ENCODE measurements at regions not wholly inside any gene's neighbourhood (a gene's known extent, or its start where the extent isn't known, plus 50 kb on each side); places are given as distances from the start of the nearest gene placed in this dataset.

GRCh38 chr1:43037466-43037865 is 78.8 kb upstream of the SLC2A1 start:
- no peak overlapping the region for H3K9ac ChIP-seq (ENCODE audit: low read length)
- H3K79me2 ChIP-seq (ENCODE audit: low read length): no peaks in the 10 kb centered on the region
- no peaks in the 10 kb centered on the region for H4K20me1 ChIP-seq (ENCODE audit: insufficient read depth, low read length)
- peak overlapping the region; percentile 47 for H3K4me2 ChIP-seq (ENCODE audit: low read length)
- no peaks in the 10 kb centered on the region for H3K27me3 ChIP-seq (ENCODE audit: low read depth, low read length)
- peak overlapping the region; percentile 68 for H3K27ac ChIP-seq (ENCODE audit: low read length)
- H3K4me1 ChIP-seq (ENCODE audit: low read length): peaks cover 20% of the 10 kb centered on the region
- no peak for TF ChIP-seq CTCF (IDR thresholded peaks at IDR 0.05; ENCODE audit: low read depth, low read length)
- TF ChIP-seq EZH2phosphoT487 (IDR thresholded peaks at IDR 0.05; ENCODE audit: low read depth): no peak
- H3K36me3 ChIP-seq (replicated peaks; ENCODE audit: low read depth, low read length): no peaks in the 10 kb centered on the region
- H3K4me3 ChIP-seq (ENCODE audit: low read length): no peak overlapping the region
- H2AFZ ChIP-seq (ENCODE audit: low read depth, low read length): peak overlapping the region; percentile 72
- H3K9me3 ChIP-seq (ENCODE audit: insufficient read depth, low read length): no peaks in the 10 kb centered on the region

- peak overlapping the region; percentile 68; the same call in 1 of the 2 replicates for H3K27ac ChIP-seq (ENCODE audit: low read length)
- no peaks in the 10 kb centered on the region for H3K27me3 ChIP-seq (ENCODE audit: low read depth, low read length)
- H2AFZ ChIP-seq (ENCODE audit: low read depth, low read length): no peak overlapping the region
- H3K9me3 ChIP-seq (ENCODE audit: insufficient read depth, low read length): no peaks in the 10 kb centered on the region
- peak overlapping the region; percentile 23; the same call in 1 of the 2 replicates for H3K4me3 ChIP-seq (ENCODE audit: low read length)
- no peak for TF ChIP-seq EZH2phosphoT487 (IDR thresholded peaks at IDR 0.05; ENCODE audit: low read depth)
- no peak for TF ChIP-seq CTCF (IDR thresholded peaks at IDR 0.05; ENCODE audit: low read depth, low read length)
- no peaks in the 10 kb centered on the region for H3K79me2 ChIP-seq (ENCODE audit: low read length)
- no peaks in the 10 kb centered on the region for H3K36me3 ChIP-seq (replicated peaks; ENCODE audit: low read depth, low read length)
- peaks cover 20% of the 10 kb centered on the region for H3K4me1 ChIP-seq (ENCODE audit: low read length)
- H4K20me1 ChIP-seq (ENCODE audit: insufficient read depth, low read length): no peaks in the 10 kb centered on the region
- H3K9ac ChIP-seq (ENCODE audit: low read length): no peak overlapping the region
- H3K4me2 ChIP-seq (ENCODE audit: low read length): peak overlapping the region; percentile 47
These were observed 78.3 kb upstream of the SLC2A1 start for GRCh38 chr1:43036932-43037331.

- Histone ChIP-seq H3K4me3 (ENCODE audit: low read length) (no peak overlapping the region), H3K27ac (ENCODE audit: low read length) (no peak overlapping the region), H3K27me3 (ENCODE audit: low read depth, low read length) (no peaks in the 10 kb centered on the region), H3K79me2 (ENCODE audit: low read length) (no peaks in the 10 kb centered on the region), H3K9me3 (ENCODE audit: insufficient read depth, low read length) (no peaks in the 10 kb centered on the region), H2AFZ (ENCODE audit: low read depth, low read length) (no peak overlapping the region), H3K4me2 (ENCODE audit: low read length) (no peak overlapping the region), H3K9ac (ENCODE audit: low read length) (no peak overlapping the region), H4K20me1 (ENCODE audit: insufficient read depth, low read length) (no peaks in the 10 kb centered on the region), H3K4me1 (ENCODE audit: low read length) (peaks cover 20% of the 10 kb centered on the region), H3K36me3 (replicated peaks; ENCODE audit: low read depth, low read length) (no peaks in the 10 kb centered on the region)
- TF ChIP-seq EZH2phosphoT487 (IDR thresholded peaks at IDR 0.05; ENCODE audit: low read depth) (no peak), CTCF (IDR thresholded peaks at IDR 0.05; ENCODE audit: low read depth, low read length) (no peak)
These were observed 77.4 kb upstream of the SLC2A1 start for GRCh38 chr1:43035821-43036741.

- no peak overlapping the region for H3K9ac ChIP-seq (ENCODE audit: low read length)
- no peaks in the 10 kb centered on the region for H3K36me3 ChIP-seq (replicated peaks; ENCODE audit: low read depth, low read length)
- H3K79me2 ChIP-seq (ENCODE audit: low read length): no peaks in the 10 kb centered on the region
- TF ChIP-seq CTCF (IDR thresholded peaks at IDR 0.05; ENCODE audit: low read depth, low read length) (no peak), EZH2phosphoT487 (IDR thresholded peaks at IDR 0.05; ENCODE audit: low read depth) (no peak)
- no peak overlapping the region for H3K27ac ChIP-seq (ENCODE audit: low read length)
- no peak overlapping the region for H3K4me3 ChIP-seq (ENCODE audit: low read length)
- H4K20me1 ChIP-seq (ENCODE audit: insufficient read depth, low read length): no peaks in the 10 kb centered on the region
- H3K4me2 ChIP-seq (ENCODE audit: low read length): no peak overlapping the region
- 0 out of 2 replicates have a peak overlapping the region, but pooled peaks have one; percentile 13 for H2AFZ ChIP-seq (ENCODE audit: low read depth, low read length)
- H3K4me1 ChIP-seq (ENCODE audit: low read length): peaks cover 20% of the 10 kb centered on the region
- H3K9me3 ChIP-seq (ENCODE audit: insufficient read depth, low read length): no peaks in the 10 kb centered on the region
- H3K27me3 ChIP-seq (ENCODE audit: low read depth, low read length): no peaks in the 10 kb centered on the region
These were observed 76.1 kb upstream of the SLC2A1 start for GRCh38 chr1:43034778-43035177.
